Stimulated activated CD4-positive, alpha-beta T cell treated with anti-CD3 and anti-CD28 coated beads, Interleukin-4, amount 100 ng/mL, for 48 hours (primary cell): ENCODE measurements at regions not wholly inside any gene's neighbourhood (a gene's known extent, or its start where the extent isn't known, plus 50 kb on each side); places are given as distances from the start of the nearest gene placed in this dataset.

Source experiments
- DNase-seq, 2 donors: peaks; one replicate each; pipeline ENCODE4 v3.0.0-alpha.2; 2020; ENCODE audit warnings: low read depth in 2 of 2

GRCh38 chr9:105146677-105147076 is 97.8 kb upstream of the SLC44A1 start:
- no peak for DNase-seq

DNA sequence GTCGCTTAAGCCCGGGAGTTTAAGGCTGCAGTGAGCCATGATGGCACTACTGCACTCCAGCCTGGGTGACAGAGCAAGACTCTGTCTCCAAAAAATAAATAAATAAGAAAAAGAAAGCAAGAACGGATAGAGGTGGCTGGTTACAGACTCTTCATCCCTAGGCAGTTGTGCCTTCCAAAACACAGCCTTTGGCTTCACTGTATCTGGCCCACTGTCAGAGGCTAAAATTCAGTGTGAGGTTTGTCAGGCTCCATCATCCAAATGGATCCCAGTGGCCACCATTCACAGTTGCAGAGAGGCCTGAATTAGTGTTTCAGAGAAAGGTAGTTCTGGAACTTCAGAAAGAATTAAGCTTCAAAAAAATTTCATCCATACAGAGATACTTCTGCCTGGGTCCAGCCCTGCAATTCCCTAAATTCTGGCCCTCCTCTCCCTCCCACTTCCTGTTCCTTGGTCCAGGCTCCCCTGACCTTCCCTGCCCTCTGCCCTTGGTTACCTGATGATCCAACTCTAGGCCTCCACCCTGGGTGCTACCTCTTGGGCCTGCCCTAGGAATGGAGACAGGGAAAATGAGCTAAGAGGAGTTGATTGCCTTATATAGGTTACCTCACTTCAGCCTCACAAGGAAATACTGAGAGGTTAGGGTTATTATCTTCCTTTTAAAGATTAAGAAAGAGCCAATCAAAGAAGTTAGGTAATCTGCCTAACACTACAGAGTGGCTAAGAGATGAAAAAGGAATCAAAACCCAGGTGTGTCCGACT is 97.2 kb upstream of the SLC44A1 start:
- no peak for DNase-seq

DNA sequence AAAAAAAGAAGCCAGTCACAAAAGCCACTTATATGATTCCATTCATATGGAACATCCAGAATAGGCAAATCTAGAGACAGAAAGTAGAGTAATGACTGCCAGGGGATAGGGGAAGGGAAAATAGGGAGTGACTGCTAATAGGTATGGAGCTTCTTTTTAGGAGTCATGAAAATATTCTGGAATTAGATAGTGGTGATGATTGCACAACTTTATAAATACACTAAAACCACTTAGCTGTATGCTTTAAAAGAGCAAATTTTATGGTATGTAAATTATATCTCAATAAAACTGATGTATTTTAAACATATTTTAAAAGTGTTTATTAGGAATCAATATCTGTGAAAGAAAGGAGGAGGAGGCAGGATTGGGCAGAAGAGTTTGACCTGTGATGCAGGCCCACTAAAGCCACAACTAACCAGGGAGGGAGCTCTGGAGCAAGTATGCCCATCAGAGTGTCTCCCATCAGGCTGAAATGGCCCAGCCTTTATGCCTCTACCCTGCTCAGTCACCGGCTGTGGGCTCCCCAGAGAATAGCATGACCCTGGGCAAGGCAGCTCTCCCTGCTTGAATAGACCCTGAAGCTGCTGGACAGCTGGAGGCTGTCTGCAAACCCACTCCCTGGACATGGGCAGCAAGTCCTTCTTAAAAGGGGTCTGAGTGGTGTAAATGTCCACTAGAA is 96.0 kb upstream of the SLC44A1 start:
- no peak for DNase-seq

GRCh38 chr9:105150991-105151685 is 93.3 kb upstream of the SLC44A1 start:
- DNase-seq = no peak

GRCh38 chr9:105151686-105151995 is 92.8 kb upstream of the SLC44A1 start:
- DNase-seq = no peak

GRCh38 chr9:105154723-105155191 is 89.7 kb upstream of the SLC44A1 start:
- no peak for DNase-seq

DNA sequence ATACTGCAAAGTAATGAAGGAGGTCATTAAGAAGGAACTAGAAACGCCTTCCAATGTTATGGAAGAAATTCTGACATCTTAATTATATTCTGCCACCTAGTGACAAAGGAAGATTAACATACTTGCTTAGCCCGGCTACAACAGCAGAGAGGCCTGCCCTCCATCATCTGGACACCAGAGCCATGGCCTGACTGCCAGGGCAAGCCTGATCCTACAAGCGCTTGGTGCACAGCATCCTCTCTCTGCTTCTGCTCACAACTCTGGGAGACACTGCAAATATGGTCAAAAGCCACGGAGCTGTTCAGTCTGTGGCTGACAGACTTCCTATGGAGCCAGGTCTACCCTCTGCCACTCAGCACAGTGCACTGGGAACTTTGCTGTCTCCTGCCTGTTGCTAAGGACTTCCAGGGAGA is 87.3 kb upstream of the SLC44A1 start:
- DNase-seq = no peak

DNA sequence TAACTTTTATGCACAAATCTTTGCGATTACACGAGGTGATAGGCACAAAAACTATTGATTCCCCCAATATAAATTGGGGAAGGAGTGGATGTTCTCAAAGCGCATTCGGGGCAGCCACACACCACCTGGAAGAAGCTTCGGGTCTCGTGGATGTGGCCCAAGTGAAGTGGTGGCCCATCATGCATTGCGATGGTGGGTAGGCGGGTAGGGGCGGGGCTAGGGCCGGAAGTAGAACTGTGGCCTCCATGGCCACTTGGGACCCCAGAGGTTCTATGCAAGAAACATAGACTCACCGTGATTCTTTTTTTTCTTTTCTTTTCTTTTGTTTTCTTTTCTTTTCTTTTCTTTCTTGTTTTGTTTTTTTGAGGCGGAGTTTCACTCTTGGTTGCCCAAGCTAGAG is 86.4 kb upstream of the SLC44A1 start:
- DNase-seq = no peak

GRCh38 chr9:105158898-105159297 is 85.6 kb upstream of the SLC44A1 start:
- DNase-seq = no peak

DNA sequence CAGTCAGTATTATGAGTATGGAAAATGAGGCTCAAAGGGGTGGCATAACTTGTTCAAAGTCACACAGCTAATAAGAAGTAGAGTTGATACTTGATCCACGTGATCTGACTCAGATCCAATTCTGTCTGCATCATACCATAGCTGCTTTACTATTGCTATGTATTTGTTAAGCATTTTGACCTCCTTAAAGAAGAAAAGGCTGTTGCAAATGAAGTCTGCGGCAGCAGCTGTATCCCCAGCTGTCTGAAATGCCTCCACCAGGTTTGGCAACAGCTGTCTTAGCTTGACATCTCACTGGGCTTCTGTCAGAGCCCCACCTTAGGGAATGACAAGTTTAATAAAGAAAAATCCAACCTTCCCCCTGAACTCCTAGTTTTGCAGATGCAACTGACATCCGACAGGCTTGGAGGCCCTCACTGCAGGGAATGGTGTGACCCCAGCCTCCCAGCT is 75.6 kb upstream of the SLC44A1 start:
- no peak for DNase-seq

DNA sequence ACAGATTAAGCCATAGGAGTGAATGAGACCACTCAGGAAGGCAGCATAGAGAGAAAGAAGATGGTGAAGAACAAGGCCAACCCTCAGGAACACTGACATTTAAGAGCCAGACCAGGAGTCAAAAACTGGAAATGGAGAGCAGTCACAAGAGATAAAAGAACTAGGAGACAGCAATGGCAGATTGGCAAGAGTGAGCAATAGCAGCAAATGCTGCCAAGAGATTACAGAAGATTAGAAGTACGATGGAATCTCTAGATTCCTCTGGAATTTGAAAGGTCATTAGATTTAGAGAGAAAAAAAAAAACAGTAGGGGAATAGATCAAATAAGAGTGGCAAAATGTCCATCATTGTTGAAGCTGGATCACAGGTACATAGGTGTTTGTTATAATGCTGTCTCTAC is 73.4 kb upstream of the SLC44A1 start:
- DNase-seq = no peak

- no peak for DNase-seq
Observed at GRCh38 chr9:105171589-105171988, 72.9 kb upstream of the SLC44A1 start.

DNA sequence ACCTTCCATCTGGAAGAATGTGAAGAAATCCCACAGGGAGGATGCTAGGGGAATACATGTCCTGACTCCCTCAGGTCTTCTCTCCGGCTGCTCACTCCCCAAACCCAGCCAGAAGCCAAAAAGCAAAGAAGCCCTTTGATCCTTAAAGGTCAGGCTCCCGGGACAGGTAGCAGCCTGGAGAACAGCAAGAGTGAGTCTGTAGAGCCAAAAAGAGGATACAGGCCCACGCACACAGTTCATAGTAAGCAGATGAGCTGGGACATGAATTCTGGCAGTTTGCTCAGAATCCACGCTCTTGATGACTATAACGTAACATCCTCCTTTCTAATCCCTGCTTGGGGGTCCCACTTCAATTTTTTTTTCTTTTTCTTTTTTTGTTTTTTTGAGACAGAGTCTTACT is 72.0 kb upstream of the SLC44A1 start:
- DNase-seq = no peak

GRCh38 chr9:105173306-105173705 is 71.1 kb upstream of the SLC44A1 start:
- DNase-seq = no peak

GRCh38 chr9:105173826-105174225 is 70.6 kb upstream of the SLC44A1 start:
- no peak for DNase-seq

DNA sequence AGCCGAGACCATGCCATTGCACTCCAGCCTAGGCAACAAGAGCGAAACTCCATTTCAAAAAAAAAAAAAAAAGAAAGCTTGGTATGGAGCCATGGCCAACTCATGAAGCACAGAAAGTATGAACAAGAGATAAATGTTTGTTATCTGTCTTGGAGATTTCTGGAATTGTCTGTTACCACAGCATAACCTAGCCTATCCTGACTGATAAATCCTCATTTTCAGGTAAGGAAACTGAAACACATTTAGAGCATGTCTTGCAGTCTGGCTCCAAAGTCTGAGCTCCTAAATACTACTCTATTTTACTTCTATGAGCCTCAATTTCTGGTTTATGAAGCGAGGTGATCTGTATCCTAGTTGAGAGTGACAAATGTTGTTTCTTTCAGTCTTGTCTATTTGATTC is 68.3 kb upstream of the SLC44A1 start:
- no peak for DNase-seq

DNA sequence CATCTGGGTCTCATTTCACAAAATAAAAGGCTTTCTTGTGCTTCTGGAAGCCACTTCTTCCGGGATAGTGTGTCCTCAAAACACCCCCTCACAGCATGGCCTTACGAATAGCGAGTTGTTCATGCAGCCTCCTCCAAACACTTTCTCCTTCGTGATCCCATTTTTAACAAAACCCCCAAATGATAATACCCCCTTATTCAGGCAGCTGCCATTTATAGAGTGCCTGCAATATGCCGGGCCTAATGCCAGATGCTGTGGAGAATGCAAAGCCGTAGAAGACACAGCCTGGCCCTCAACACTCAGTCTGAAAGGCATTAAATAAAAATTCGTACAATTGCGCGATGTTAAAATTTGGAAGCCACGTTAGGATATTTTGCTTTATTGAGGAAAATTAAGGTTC is 66.4 kb upstream of the SLC44A1 start:
- no peak for DNase-seq

GRCh38 chr9:105187781-105188180 is 56.7 kb upstream of the SLC44A1 start:
- no peak for DNase-seq

DNA sequence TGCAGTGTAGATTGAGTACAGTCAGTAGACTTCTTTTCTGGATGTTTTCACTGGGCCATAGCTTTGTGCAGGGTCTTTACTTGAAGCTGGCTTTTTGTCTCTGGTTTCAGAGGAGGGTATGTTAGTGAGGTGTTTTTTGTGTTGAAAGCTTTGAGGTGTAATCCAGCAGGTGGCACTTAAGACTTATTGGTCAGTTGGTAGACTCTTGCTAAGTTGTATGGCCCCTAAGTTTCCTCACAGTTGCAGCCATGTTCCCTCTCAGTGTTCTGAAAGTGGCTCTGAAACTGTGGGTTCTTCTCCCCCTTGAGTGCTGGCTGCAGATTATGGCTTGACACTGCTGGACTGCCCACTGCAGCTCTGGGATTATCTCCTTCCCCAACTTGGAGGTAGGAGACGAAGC is 55.7 kb upstream of the SLC44A1 start:
- DNase-seq = no peak

DNA sequence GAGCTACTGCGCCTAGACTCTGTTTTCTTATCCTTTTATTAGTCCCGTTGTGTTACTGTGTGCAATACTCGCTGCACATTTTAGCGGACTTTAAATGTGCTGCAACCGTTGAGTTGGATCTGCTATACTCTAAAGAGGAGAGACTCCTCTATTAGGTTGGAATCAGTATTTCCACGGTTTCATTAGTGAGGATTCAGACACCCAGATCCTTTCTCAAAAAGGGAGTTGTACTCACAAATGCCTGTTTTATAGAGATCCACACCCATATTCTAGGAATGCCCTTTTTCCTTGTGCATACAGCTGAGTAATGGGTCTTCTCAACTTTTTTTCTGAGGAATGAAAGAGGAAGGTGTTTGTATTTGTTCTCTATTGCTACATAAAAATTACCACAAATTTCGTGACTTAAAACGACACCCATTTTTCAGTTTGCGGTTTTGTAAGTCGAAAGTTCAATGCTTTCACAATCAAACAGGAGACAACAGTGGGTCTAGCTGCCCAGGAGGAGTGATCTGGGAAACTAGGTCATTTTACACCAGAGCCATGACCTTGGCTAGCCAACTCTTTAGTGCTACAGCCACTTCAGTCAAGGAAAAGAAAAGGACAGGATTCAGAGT is 52.8 kb upstream of the SLC44A1 start:
- DNase-seq = no peak

DNA sequence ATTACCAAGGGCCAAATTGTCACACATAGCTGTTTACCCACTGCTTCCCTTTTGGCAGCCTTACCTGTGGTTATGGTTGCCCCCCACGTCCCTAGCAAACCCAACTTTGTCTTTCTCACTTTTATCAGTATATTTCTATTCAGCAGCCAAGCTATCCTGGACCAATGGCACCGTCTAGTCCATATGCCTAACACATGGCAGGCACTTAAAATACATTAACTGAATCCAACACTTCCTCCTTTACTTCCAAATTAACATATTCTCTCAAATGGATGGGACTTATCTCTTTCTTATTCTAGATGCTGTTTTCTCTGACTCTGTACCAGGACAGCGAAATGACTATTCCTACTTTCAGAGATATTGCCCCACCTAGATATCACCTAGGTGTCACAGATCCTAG is 50.9 kb upstream of the SLC44A1 start:
- no peak for DNase-seq

GRCh38 chr9:105194234-105194633 is 50.2 kb upstream of the SLC44A1 start:
- no peak for DNase-seq
